ENCODE measurements at regions not wholly inside any gene's neighbourhood (a gene's known extent, or its start where the extent isn't known, plus 50 kb on each side); places are given as distances from the start of the nearest gene placed in this dataset.

DNA sequence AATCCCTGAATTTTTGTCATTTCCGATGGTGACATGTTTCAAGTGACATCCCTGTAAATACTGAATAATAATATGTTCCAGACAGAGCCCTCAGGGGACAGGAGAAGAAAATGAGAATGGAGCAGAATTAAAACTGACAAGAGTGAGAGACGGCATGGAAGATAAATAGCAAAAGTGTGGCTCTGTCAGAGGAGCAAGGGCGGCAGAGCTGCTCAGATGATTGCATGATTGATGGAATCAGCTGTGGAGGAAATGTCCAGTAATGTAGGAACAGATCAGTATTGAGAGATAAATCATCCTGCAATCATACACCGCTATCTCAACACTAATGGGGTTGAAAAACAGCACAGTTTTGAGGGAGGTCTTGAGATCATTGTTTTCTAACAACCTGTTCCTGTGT, 350.3 kb downstream of the STIM2 start:
- no peaks in the 10 kb centered on the region for H3K9me2 ChIP-seq (ENCODE audit: insufficient read depth)

More for the DNA sequence above, 350.3 kb downstream of the STIM2 start:
- Histone ChIP-seq H3K36me3 (ENCODE audit: insufficient read depth) (no peaks in the 10 kb centered on the region), H3K27me3 (ENCODE audit: insufficient read depth) (no peaks in the 10 kb centered on the region), H3F3A (replicated peaks; ENCODE audit: low read depth) (no peaks in the 10 kb centered on the region), H3K4me1 (ENCODE audit: insufficient read depth) (peaks cover 15% of the 10 kb centered on the region), H2AFZ (no peak overlapping the region), H3K79me2 (replicated peaks; ENCODE audit: insufficient read depth) (no peaks in the 10 kb centered on the region), H3K27ac (ENCODE audit: low read depth) (no peak overlapping the region), H3K4me2 (no peak overlapping the region), H3K4me3 (no peak overlapping the region), H4K20me1 (replicated peaks; ENCODE audit: insufficient read depth) (no peaks in the 10 kb centered on the region; the same call in 1 of the 2 replicates)
- Mint-ChIP-seq H3K4me3 (no peak overlapping the region), H3K36me3 (ENCODE audit: low read depth) (no peaks in the 10 kb centered on the region), H3K27ac (no peak overlapping the region), H3K27me3 (ENCODE audit: insufficient read depth, low read depth, poor library complexity) (no peaks in the 10 kb centered on the region), H3K4me1 (peaks cover 18% of the 10 kb centered on the region), H3K9me3 (no peaks in the 10 kb centered on the region)
- TF ChIP-seq, protein P1, sequence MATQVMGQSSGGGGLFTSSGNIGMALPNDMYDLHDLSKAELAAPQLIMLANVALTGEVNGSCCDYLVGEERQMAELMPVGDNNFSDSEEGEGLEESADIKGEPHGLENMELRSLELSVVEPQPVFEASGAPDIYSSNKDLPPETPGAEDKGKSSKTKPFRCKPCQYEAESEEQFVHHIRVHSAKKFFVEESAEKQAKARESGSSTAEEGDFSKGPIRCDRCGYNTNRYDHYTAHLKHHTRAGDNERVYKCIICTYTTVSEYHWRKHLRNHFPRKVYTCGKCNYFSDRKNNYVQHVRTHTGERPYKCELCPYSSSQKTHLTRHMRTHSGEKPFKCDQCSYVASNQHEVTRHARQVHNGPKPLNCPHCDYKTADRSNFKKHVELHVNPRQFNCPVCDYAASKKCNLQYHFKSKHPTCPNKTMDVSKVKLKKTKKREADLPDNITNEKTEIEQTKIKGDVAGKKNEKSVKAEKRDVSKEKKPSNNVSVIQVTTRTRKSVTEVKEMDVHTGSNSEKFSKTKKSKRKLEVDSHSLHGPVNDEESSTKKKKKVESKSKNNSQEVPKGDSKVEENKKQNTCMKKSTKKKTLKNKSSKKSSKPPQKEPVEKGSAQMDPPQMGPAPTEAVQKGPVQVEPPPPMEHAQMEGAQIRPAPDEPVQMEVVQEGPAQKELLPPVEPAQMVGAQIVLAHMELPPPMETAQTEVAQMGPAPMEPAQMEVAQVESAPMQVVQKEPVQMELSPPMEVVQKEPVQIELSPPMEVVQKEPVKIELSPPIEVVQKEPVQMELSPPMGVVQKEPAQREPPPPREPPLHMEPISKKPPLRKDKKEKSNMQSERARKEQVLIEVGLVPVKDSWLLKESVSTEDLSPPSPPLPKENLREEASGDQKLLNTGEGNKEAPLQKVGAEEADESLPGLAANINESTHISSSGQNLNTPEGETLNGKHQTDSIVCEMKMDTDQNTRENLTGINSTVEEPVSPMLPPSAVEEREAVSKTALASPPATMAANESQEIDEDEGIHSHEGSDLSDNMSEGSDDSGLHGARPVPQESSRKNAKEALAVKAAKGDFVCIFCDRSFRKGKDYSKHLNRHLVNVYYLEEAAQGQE (IDR thresholded peaks at IDR 0.05; ENCODE audit: unreplicated experiment), result no peak
- no peak for TF ChIP-seq STAT1 (IDR thresholded peaks at IDR 0.05; ENCODE audit: unreplicated experiment)
- TF ChIP-seq EZH2 (IDR thresholded peaks at IDR 0.05; ENCODE audit: low read depth, unreplicated experiment), result no peak
- TF ChIP-seq POLR2AphosphoS5 (IDR thresholded peaks at IDR 0.05; ENCODE audit: low read depth), result no peak
- no peak for TF ChIP-seq JUNB (IDR thresholded peaks at IDR 0.05; ENCODE audit: unreplicated experiment)
- TF ChIP-seq, protein P2, sequence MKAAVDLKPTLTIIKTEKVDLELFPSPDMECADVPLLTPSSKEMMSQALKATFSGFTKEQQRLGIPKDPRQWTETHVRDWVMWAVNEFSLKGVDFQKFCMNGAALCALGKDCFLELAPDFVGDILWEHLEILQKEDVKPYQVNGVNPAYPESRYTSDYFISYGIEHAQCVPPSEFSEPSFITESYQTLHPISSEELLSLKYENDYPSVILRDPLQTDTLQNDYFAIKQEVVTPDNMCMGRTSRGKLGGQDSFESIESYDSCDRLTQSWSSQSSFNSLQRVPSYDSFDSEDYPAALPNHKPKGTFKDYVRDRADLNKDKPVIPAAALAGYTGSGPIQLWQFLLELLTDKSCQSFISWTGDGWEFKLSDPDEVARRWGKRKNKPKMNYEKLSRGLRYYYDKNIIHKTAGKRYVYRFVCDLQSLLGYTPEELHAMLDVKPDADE (IDR thresholded peaks at IDR 0.05), result no peak
- TF ChIP-seq, protein P3, sequence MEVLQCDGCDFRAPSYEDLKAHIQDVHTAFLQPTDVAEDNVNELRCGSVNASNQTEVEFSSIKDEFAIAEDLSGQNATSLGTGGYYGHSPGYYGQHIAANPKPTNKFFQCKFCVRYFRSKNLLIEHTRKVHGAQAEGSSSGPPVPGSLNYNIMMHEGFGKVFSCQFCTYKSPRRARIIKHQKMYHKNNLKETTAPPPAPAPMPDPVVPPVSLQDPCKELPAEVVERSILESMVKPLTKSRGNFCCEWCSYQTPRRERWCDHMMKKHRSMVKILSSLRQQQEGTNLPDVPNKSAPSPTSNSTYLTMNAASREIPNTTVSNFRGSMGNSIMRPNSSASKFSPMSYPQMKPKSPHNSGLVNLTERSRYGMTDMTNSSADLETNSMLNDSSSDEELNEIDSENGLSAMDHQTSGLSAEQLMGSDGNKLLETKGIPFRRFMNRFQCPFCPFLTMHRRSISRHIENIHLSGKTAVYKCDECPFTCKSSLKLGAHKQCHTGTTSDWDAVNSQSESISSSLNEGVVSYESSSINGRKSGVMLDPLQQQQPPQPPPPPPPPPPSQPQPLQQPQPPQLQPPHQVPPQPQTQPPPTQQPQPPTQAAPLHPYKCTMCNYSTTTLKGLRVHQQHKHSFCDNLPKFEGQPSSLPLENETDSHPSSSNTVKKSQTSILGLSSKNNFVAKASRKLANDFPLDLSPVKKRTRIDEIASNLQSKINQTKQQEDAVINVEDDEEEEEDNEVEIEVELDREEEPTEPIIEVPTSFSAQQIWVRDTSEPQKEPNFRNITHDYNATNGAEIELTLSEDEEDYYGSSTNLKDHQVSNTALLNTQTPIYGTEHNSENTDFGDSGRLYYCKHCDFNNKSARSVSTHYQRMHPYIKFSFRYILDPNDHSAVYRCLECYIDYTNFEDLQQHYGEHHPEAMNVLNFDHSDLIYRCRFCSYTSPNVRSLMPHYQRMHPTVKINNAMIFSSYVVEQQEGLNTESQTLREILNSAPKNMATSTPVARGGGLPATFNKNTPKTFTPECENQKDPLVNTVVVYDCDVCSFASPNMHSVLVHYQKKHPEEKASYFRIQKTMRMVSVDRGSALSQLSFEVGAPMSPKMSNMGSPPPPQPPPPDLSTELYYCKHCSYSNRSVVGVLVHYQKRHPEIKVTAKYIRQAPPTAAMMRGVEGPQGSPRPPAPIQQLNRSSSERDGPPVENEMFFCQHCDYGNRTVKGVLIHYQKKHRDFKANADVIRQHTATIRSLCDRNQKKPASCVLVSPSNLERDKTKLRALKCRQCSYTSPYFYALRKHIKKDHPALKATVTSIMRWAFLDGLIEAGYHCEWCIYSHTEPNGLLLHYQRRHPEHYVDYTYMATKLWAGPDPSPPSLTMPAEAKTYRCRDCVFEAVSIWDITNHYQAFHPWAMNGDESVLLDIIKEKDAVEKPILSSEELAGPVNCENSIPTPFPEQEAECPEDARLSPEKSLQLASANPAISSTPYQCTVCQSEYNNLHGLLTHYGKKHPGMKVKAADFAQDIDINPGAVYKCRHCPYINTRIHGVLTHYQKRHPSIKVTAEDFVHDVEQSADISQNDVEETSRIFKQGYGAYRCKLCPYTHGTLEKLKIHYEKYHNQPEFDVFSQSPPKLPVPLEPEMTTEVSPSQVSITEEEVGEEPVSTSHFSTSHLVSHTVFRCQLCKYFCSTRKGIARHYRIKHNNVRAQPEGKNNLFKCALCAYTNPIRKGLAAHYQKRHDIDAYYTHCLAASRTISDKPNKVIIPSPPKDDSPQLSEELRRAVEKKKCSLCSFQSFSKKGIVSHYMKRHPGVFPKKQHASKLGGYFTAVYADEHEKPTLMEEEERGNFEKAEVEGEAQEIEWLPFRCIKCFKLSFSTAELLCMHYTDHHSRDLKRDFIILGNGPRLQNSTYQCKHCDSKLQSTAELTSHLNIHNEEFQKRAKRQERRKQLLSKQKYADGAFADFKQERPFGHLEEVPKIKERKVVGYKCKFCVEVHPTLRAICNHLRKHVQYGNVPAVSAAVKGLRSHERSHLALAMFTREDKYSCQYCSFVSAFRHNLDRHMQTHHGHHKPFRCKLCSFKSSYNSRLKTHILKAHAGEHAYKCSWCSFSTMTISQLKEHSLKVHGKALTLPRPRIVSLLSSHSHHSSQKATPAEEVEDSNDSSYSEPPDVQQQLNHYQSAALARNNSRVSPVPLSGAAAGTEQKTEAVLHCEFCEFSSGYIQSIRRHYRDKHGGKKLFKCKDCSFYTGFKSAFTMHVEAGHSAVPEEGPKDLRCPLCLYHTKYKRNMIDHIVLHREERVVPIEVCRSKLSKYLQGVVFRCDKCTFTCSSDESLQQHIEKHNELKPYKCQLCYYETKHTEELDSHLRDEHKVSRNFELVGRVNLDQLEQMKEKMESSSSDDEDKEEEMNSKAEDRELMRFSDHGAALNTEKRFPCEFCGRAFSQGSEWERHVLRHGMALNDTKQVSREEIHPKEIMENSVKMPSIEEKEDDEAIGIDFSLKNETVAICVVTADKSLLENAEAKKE (CRISPR knock-in tag; IDR thresholded peaks at IDR 0.05), result no peak
- no peak for TF ChIP-seq CTCF (conservative IDR thresholded peaks at IDR 0.05; ENCODE audit: low read depth in 2 of 2)
- TF ChIP-seq ZNF331 (CRISPR knock-in tag; IDR thresholded peaks at IDR 0.05; ENCODE audit: low read depth), result no peak
- no peak for TF ChIP-seq CREB1 (CRISPR knock-in tag; IDR thresholded peaks at IDR 0.05; ENCODE audit: low read depth)
- no peak for TF ChIP-seq ZNF114 (CRISPR knock-in tag; IDR thresholded peaks at IDR 0.05)
- TF ChIP-seq NANOG (IDR thresholded peaks at IDR 0.05; ENCODE audit: borderline replicate concordance), result no peak
- TF ChIP-seq EZH2phosphoT487 (IDR thresholded peaks at IDR 0.05; ENCODE audit: unreplicated experiment), result no peak
- DNase-seq (ENCODE audit: low spot score), result no peak
- no peak for ATAC-seq
